Left colon (tissue), 2 donors: ENCODE measurements at regions not wholly inside any gene's neighbourhood (a gene's known extent, or its start where the extent isn't known, plus 50 kb on each side); places are given as distances from the start of the nearest gene placed in this dataset.
"Not testable (repeated sequence)": the region's sequence is repeated elsewhere in the genome, so short reads cannot be mapped to it uniquely, and the experiment has no call there.

Source experiments
- ATAC-seq: fragments of 200-7000 bp; cut with Tn5 transposase; one replicate; pipeline ENCODE4 v1.9.1; 2020; ENCODE audit warnings: mild to moderate bottlenecking, moderate library complexity
- DNase-seq, 2 donors: peaks; one replicate each; pipeline ENCODE4 v3.0.0-alpha.2; 2020
- intact Hi-C, 2 donors: fragments of 100-400 bp; cut with DNase I in 1 of 2; cut with micrococcal nuclease in 1 of 2; formaldehyde crosslinking; loops; one replicate each; pipeline versions ENCODE4 v1.11.2 to v1.14.0; 2022; cut with DNase I, micrococcal nuclease
- donor health status: DM: no; HTN: no; CAD: no.
- donor health status: DM: yes; HTN: yes; CAD: no.

- intact Hi-C loops, ATAC-seq, DNase-seq: not testable (repeated sequence)
Measured at GRCh38 chr22:22052548-22053139, 70.1 kb upstream of the TOP3B start.

- intact Hi-C loops, DNase-seq, ATAC-seq: not testable (repeated sequence)
Measured at GRCh38 chr22:22051032-22051431, 68.4 kb upstream of the TOP3B start.

- no peak for DNase-seq
- ATAC-seq = no peak
- intact Hi-C loops = no loop called here
Measured at GRCh38 chr22:22050141-22050775, 67.7 kb upstream of the TOP3B start.

GRCh38 chr22:22049684-22050083, 67.1 kb upstream of the TOP3B start:
- no peak for ATAC-seq
- intact Hi-C loops = no loop called here
- DNase-seq = no peak

GRCh38 chr22:22048981-22049531, 66.5 kb upstream of the TOP3B start:
- DNase-seq = no peak
- no peak for ATAC-seq
- intact Hi-C loops = no loop called here

DNA sequence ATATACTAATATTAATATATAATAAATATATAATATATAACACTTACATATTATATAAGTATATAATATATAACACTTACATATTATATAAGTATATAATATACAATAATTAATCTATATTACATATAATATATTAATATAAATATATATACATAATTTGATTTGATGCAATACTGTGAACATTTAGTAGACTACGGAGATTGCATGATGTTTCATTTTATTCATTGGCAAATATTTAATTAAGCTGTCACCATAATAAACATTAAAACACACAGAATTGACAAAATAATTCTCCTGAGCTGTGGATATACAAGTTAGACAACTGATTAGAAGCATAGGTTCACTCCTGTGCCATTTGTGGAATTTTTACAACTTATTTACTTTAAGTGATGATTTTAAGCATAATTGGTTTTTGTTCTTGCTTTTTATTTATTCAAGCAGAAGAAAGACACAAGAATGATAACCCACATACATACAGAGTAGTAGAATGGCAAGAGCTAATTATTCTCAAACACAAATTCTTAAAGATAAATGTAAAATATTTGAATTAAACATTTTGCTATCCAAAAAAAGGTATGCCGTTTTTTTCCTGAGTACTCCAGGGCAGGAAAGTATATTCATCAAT, 65.8 kb upstream of the TOP3B start:
- ATAC-seq = no peak
- intact Hi-C loops = no loop called here
- no peak for DNase-seq

DNA sequence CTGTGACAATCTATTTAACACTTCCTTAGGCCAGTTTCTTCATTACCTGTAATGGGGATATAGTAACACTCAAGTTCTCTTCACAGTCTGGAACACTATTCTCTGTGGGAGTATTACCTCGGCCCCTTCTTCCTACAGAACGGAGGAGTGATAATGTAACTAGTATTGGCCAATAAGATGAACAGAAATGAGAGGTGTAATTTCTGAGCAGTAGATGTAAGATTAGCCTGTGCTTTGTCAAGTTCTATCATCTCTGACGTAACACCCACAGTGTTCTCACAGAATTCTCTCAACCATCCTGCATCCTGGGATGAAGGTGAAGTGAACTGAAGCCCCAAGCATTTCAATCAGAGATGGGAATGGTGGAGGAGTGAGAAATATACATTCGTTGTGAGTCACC, 65.2 kb upstream of the TOP3B start:
- intact Hi-C loops = no loop called here
- DNase-seq (no peak), ATAC-seq (no peak)

GRCh38 chr22:22047266-22047665, 64.7 kb upstream of the TOP3B start:
- no peak for ATAC-seq
- intact Hi-C loops = no loop called here

GRCh38 chr22:22046370-22046769, 63.8 kb upstream of the TOP3B start:
- DNase-seq (no peak), ATAC-seq (no peak)
- intact Hi-C loops = no loop called here

More at GRCh38 chr22:22047266-22047665, 64.7 kb upstream of the TOP3B start:
- no peak for DNase-seq

DNA sequence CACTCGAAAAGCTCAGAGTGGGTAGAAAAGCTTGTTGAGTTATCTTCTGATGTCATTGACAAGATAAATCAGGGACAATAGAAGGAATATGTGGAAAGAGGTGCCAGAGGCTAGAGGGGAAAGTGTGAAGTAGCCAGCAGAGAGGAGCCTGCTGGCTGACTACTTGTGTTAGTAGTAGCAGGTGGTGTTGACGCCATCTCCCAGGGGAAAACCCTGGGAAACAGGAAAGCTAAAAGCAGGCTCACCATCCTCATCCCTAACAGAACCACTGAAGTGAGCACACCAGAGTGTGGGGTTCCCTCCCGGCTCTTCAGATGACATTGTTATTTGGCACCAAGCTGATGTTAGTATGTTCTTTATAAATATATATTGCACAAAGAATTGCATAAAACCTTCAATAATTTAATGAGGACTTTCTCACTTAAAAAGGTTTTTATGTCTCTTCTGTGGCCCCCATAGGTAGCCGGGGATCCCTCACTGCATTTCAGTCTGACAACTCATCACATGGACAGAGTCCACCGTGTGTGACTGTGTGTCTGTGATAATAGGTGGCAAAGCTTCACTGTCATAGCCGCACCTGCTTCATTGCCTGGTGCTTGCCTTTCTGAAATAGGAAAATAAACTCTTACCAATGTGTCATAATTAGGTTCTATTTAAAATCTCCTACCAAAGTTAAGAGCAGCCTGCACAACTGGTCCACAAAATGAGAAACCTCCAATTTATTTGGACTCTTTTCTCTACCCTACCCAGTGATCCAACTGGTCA, 63.2 kb upstream of the TOP3B start:
- intact Hi-C loops = no loop called here
- ATAC-seq = no peak
- no peak for DNase-seq

DNA sequence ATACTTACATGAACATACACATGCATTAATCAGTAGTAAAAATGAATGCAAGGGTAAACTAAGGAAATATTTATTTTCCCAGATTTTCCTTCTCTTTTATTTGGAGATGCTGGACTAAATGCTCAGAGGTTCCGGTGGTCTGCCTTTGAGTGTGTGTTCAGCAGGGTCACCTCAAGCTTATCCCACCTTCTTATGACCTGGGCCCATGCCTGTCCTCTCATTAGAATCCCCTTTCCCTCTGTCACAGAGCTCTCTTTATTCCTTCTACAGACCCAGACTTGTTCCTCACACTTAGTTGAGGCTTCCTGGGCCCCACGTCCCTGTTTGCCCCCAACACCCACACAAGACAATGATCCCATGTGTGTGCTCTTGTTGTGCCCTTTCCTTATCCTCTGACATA, 61.6 kb upstream of the TOP3B start:
- ATAC-seq (no peak), DNase-seq (no peak)
- intact Hi-C loops = no loop called here

DNA sequence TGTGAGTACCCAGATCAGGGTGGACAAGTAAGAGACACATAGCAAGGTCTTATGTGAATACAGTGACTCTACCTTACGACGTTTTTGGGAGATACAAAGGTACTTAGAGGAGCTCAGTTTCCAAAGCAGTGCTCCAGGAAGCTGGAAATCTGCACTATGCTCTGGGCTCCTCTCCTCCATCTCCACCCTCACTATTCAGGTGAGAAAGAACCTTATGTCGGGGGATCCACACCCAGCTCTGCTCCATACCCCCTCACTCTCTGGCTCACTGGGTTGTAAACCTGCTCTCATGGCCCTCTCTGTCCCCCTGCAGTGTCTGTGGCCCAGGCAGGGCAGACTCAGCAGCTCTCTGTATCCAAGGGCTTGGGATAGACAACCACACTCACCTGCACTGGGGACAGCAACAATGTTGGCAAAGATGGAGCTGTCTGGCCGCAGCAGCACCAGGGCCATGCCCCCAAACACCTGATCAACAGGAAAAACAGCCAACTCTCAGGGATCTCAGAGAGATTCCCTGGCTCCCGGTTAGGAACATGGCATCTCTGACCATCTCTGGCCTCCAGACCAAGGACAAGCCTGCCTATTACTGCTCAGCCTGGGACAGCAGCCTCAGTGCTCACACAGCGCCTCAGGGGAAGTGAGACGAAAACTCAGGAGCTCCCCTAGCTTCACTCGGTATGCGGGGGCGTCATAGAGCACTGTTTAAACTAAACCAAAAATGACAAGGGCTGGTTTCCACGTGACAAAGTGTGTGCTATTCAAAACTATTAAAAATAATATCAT, 60.9 kb upstream of the TOP3B start:
- intact Hi-C loops = no loop called here
- DNase-seq (no peak), ATAC-seq (no peak)

DNA sequence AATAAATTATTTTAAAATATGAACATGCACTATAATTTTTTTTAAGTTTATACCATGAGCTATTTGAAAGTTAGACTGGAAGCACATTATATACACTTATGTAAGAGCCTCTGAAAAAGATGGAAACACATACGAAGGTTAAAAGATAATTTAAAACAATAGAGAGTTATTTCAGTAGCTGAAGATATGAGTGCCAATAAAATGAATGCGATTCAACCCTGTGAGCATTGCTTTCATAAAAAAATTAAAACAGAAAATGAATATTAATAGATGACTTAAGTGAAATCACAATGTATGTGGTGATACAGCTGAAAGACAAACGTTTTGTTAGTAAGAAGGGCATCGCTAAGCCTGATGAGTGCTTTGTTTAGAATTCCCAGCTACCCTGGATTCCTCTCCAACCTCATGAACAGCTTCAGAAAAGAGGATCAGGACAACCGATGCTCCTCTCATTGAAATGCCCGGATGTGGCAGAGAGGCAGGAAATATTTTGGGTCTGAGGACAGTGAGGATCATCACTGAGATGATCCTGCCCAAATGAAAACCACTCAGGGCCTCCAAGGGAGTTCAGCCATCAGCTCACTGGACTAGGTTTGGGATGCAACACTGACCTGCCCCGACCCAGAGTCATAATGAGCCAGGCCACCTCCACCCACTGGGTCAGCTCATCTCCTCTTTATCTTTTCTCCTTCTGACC, 60.2 kb upstream of the TOP3B start:
- ATAC-seq (no peak), DNase-seq (no peak)
- intact Hi-C loops = no loop called here

DNA sequence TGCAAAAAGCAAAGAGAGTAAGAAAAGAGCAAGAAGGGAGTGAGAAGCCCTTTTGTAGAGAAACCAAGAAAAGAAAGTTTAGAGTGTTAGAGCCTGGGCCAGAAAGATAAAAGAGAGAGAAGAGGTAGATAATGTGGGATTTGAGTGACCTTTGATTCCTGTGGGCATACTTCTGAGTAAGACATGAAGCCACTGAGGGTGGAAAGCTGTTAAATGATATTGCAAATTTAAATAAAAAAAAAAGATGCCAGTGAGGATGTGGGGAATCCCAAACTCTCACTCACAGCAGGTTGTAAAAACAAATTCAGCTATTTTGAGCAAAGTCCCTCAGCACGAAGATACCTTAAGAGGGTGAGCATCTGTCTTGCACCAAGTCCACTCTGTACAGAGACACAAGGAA, 59.4 kb upstream of the TOP3B start:
- intact Hi-C loops = no loop called here
- ATAC-seq (no peak), DNase-seq (no peak)

DNA sequence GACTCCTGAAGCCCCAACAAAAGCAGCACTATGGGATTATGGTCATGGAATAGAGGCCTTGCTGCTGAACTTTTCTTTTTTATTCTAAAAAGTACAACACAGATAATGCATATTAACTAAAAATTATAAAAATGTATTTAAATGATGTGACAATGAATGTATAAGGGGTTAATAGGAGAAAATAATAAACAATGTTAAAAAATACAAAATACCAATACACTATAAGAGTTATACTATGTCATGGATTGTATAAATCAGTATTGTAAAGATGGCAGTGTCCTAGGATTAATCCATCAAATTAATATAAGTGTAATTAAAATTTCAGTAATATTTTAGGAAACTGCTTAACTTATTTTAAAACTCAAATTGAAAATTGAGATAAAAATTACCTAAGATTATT, 58.3 kb upstream of the TOP3B start:
- DNase-seq = no peak
- intact Hi-C loops = no loop called here
- no peak for ATAC-seq

- DNase-seq (no peak), ATAC-seq (no peak)
- intact Hi-C loops = no loop called here
Measured at GRCh38 chr22:22040472-22040871, 57.9 kb upstream of the TOP3B start.

GRCh38 chr22:22039286-22040074, 56.9 kb upstream of the TOP3B start:
- ATAC-seq (no peak), DNase-seq (no peak)
- intact Hi-C loops = no loop called here
